ENCODE measurements at regions not wholly inside any gene's neighbourhood (a gene's known extent, or its start where the extent isn't known, plus 50 kb on each side); places are given as distances from the start of the nearest gene placed in this dataset.

DNA sequence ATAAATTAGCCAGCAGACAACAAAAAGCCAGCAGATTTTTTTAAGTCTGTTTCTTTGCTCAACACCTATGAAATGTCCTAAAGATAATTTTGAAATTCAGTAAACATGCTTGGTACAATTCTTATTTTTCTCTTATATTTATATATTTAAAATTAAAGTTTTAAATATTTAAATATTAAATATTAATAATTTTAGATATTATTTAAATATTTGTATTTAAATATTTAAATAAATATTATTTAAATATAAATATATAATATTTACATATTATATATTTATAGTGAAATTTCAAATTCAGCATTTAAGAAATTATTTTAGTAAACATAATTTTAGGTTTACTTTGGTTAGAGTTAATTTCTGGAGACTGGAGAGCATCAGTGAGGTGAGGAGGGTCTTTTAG is 1554.2 kb downstream of the NCAM2 start:
- TF ChIP-seq ZFX (IDR thresholded peaks at IDR 0.05; ENCODE audit: borderline replicate concordance), result no peak
- TF ChIP-seq, protein P1, sequence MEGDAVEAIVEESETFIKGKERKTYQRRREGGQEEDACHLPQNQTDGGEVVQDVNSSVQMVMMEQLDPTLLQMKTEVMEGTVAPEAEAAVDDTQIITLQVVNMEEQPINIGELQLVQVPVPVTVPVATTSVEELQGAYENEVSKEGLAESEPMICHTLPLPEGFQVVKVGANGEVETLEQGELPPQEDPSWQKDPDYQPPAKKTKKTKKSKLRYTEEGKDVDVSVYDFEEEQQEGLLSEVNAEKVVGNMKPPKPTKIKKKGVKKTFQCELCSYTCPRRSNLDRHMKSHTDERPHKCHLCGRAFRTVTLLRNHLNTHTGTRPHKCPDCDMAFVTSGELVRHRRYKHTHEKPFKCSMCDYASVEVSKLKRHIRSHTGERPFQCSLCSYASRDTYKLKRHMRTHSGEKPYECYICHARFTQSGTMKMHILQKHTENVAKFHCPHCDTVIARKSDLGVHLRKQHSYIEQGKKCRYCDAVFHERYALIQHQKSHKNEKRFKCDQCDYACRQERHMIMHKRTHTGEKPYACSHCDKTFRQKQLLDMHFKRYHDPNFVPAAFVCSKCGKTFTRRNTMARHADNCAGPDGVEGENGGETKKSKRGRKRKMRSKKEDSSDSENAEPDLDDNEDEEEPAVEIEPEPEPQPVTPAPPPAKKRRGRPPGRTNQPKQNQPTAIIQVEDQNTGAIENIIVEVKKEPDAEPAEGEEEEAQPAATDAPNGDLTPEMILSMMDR (IDR thresholded peaks at IDR 0.05), result no peak
- H3K27ac ChIP-seq, result no peak overlapping the region

DNA sequence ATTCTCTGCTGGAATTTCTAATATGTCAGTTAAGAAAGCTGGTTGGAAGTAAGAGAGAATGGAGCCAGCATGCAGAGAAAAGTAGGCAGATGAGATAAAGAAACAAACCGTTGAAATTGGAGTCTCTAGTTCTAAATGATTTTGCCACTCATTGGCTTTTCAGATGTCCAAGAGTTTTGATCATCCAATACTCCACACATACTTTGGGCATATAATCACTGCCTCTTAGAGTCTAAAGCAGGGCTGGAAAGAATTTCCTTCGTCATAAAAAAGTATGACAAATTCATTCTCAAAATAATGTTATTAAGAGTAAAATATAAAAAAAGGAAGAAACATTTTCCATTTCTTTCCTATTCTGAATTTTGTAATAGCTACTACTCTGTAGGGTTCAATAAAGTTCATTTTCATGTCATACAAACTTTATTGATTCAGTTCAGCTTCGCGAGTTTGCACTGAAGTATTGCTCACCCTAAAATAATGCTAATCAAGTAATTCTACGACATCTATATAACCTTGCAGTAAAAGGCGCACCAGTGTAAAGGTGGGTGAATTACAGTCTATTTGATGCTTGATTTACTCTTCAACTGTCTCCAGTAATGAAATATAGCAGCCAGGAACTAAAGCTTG is 1556.6 kb downstream of the NCAM2 start:
- no peak for TF ChIP-seq ZFX (IDR thresholded peaks at IDR 0.05; ENCODE audit: borderline replicate concordance)
- TF ChIP-seq, protein P1 (IDR thresholded peaks at IDR 0.05), result no peak
- H3K27ac ChIP-seq, result no peak overlapping the region

DNA sequence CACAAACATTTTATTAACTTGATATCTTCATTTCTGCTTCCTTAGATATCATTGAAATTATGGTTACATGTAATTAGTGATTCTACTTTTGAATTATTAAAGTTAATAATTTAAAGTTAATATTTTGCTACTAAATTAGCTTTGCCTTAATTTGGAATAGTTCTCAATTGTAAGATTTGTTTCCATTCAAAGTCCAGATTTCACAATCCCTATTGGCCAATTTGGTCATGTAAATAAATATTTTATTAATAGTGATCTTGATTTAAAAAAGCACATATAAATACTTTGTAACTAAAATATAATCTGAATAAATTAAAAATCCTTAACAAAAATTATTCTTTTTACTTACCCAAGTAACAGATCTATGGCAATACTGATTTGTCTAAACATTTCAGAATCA is 1558.6 kb downstream of the NCAM2 start:
- TF ChIP-seq, protein P1 (IDR thresholded peaks at IDR 0.05), result no peak
- TF ChIP-seq ZFX (IDR thresholded peaks at IDR 0.05; ENCODE audit: borderline replicate concordance), result no peak
- H3K27ac ChIP-seq, result no peak overlapping the region

DNA sequence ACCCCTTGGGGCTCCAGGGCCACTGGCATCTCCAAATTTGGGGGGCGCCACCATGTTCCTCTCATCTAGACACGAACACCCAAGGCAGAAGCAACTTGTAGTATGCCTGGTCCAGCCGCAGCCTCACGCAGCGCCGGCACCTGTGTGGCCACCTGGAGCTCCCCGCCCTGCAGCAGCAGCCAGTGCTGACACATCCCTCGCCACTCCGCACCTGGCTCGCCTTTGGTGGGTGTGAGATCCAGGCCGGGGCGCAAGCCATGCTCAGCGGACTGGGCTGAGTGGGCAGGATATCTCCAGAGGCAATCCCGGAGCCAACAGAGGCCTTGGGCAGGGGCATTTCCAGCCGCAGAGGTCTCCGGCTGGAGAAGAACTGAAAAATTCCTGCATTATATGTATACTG is 1563.7 kb downstream of the NCAM2 start:
- no peak overlapping the region for H3K27ac ChIP-seq
- no peak for TF ChIP-seq ZFX (IDR thresholded peaks at IDR 0.05; ENCODE audit: borderline replicate concordance)
- TF ChIP-seq, protein P1 (IDR thresholded peaks at IDR 0.05), result no peak

DNA sequence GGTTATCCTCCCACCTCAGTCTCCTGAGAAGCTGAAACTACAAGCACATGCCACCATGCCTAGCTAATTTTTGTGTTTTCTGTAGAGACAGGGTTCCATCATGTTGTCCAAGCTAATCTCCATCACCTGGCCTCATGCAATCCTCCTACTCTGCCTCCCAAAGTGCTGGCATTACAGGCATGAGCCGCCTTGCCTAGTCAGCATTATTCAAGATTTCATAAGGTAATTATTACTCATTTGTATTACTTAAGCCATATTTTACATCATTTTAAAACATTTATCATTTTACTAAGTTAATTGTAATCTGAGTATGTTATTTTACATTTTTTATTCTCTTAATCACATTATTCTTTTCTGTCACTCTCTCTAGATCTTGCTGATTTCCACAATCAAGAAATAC is 1575.6 kb downstream of the NCAM2 start:
- no peak overlapping the region for H3K27ac ChIP-seq
- TF ChIP-seq, protein P1 (IDR thresholded peaks at IDR 0.05), result no peak
- TF ChIP-seq ZFX (IDR thresholded peaks at IDR 0.05; ENCODE audit: borderline replicate concordance), result no peak

DNA sequence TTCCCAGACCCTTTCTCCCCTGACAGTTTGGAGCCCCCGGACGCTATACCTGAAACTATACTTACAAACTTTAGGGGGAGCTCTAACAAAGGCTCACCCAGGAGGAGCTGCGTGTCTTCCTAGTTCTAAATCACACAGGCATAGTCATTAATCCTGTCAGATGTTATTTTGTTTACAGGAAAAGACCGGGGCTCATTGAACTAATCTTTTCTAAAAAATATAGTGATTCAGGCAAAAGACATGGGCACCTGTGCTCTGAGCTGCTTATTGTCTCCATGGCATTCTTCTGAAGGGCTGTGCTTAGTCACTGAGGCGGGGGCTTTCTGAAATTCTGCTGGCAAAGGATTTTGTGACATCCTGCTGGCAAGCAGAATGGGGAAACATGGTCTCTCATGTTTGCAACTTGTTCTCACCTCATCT is 1577.0 kb downstream of the NCAM2 start:
- H3K27ac ChIP-seq, result no peak overlapping the region
- TF ChIP-seq, protein P1 (IDR thresholded peaks at IDR 0.05), result peak; percentile 59
- no peak for TF ChIP-seq ZFX (IDR thresholded peaks at IDR 0.05; ENCODE audit: borderline replicate concordance)

DNA sequence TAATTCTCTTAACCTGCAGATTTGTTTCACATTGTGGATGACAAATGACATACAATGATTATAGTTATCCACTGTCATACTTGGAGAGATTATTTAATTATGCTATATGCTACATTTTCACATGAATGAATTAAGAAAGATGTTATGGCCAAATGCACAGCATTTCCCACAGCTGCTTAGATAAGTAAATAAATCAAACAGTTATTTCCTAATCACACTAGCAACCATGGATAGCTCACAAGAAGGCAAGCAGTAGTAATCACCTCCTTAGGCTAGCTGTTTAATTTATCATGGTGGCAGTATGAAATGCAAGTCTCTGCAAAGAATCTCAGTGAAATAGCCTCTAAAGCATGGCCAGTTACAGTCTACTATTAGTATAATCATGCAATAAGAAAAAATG is 1581.5 kb downstream of the NCAM2 start:
- H3K27ac ChIP-seq, result no peak overlapping the region
- TF ChIP-seq ZFX (IDR thresholded peaks at IDR 0.05; ENCODE audit: borderline replicate concordance), result no peak
- TF ChIP-seq, protein P1 (IDR thresholded peaks at IDR 0.05), result no peak

Data from 22Rv1 (cell line).